Aorta (tissue), 5 donors: ENCODE measurements at regions not wholly inside any gene's neighbourhood (a gene's known extent, or its start where the extent isn't known, plus 50 kb on each side); places are given as distances from the start of the nearest gene placed in this dataset.

Experiments
- ATAC-seq: fragments of 200-7000 bp; cut with Tn5 transposase; one replicate; pipeline ENCODE4 v1.9.1; 2022; ENCODE audit warnings: moderate library complexity; ENCODE audit not compliant: low FRiP score
- DNase-seq, 2 donors: peaks; one replicate each; pipeline ENCODE4 v3.0.0-alpha.2; 2020
- H3K27ac ChIP-seq, 2 donors: one replicate each; pipeline ENCODE4 v1.5.1; 2013; ENCODE audit warnings: low read length in 2 of 2, mild to moderate bottlenecking in 2 of 2, moderate library complexity in 2 of 2, control low read depth in 1 of 2, inconsistent platforms in 1 of 2, low read depth in 1 of 2
- H3K27me3 ChIP-seq, 2 donors: one replicate each; pipeline ENCODE4 v1.6.1; 2013; ENCODE audit warnings: control low read depth in 1 of 2, low read length in 1 of 2, mild to moderate bottlenecking in 1 of 2, moderate library complexity in 1 of 2; ENCODE audit not compliant: insufficient read depth in 2 of 2, control insufficient read depth in 1 of 2
- H3K36me3 ChIP-seq, 2 donors: one replicate each; pipeline ENCODE4 v1.6.1; 2013; ENCODE audit warnings: control low read depth in 1 of 2, low read length in 1 of 2, mild to moderate bottlenecking in 1 of 2; ENCODE audit not compliant: insufficient read depth in 2 of 2, control insufficient read depth in 1 of 2
- H3K4me1 ChIP-seq, 2 donors: one replicate each; pipeline ENCODE4 v1.6.1; 2013; ENCODE audit warnings: low read length in 2 of 2, control low read depth in 1 of 2, mild to moderate bottlenecking in 1 of 2, moderate library complexity in 1 of 2; ENCODE audit not compliant: insufficient read depth in 2 of 2, control insufficient read depth in 1 of 2
- H3K4me3 ChIP-seq, 2 donors: one replicate each; pipeline ENCODE4 v1.5.1; 2013; ENCODE audit warnings: low read length in 2 of 2, control low read depth in 1 of 2, mild to moderate bottlenecking in 1 of 2
- H3K9me3 ChIP-seq: one replicate; pipeline ENCODE4 v1.6.1; 2013; ENCODE audit warnings: mild to moderate bottlenecking, low read length; ENCODE audit not compliant: control insufficient read depth
- WGBS, 2 donors: extraction: QIAGEN DNeasy Blood & Tissue Kit; methylation state at CpG; one replicate each; pipeline ENCODE4 v1.1.7; 2013; 5-methylcytosine and 5-hydroxymethylcytosine counted together
- intact Hi-C, 2 donors: fragments of 100-400 bp; cut with DNase I; formaldehyde crosslinking; loops; one replicate each; pipeline versions ENCODE4 v1.14.2 to v1.15.0; 2022
- donor health status: healthy with polysubstance abuse.
- donor health status: Bipolar disorder and iron deficiency.
- donor health status: DM: no; HTN: no; CAD: no.
- donor health status: DM: no; HTN: no; CAD: no.
- donor health status: DM: yes; HTN: yes; CAD: no.

DNA sequence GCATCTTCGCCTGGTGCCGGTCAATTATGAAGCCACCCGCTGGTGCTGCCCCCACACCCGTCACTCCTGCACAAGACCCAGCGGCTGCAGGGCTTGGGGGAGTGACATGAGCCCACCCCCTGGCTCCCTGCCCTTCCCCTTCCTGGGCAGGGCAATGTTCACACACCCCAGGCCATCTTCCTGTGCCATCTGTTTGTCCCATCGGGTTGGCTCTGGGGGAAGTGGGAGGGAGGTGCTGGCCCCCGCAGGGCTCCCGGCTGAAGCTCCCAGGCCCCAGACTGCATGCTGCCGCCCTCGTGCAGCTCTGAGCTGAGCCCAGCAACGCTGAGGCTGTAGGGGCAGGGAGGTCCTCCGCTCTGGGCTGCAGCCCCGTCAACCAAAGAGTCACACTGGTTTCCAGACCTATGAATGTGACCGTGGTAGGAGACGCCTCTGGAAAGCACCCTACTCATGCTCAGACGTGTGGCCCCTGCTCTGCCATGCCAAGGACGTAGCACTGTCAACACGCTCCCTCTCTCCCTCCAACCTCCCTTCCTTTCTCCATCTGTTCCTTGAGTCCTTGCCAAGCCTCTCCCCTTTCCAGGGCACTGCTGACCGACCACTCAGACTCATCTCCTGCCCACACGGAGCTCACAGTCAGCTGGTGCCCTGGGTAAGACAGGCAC, 140.4 kb downstream of the ENGASE start:
- WGBS, 2 donors: 27 to 28% methylated on average over 20 of the region's 20 CpGs
- H3K27ac ChIP-seq: no peak overlapping the region
- intact Hi-C loops: no loop called here

GRCh38 chr17:79214459-79214858, 139.8 kb downstream of the ENGASE start:
- no peak for DNase-seq
- 38 to 39% methylated on average over 4 of the region's 4 CpGs for WGBS, 2 donors
- H3K27me3 ChIP-seq: no peaks in the 10 kb centered on the region
- no peaks in the 10 kb centered on the region for H3K36me3 ChIP-seq
- no peaks in the 10 kb centered on the region for H3K4me1 ChIP-seq
- H3K27ac ChIP-seq: no peak overlapping the region
- no peak overlapping the region for H3K4me3 ChIP-seq
- ATAC-seq: no peak
- intact Hi-C loops: no loop called here
- H3K9me3 ChIP-seq: no peaks in the 10 kb centered on the region

More for the DNA sequence above, 140.4 kb downstream of the ENGASE start:
- H3K4me3 ChIP-seq: no peak overlapping the region
- no peaks in the 10 kb centered on the region for H3K4me1 ChIP-seq
- H3K36me3 ChIP-seq: no peaks in the 10 kb centered on the region
- ATAC-seq: no peak
- no peaks in the 10 kb centered on the region for H3K9me3 ChIP-seq
- DNase-seq: no peak
- H3K27me3 ChIP-seq: no peaks in the 10 kb centered on the region

DNA sequence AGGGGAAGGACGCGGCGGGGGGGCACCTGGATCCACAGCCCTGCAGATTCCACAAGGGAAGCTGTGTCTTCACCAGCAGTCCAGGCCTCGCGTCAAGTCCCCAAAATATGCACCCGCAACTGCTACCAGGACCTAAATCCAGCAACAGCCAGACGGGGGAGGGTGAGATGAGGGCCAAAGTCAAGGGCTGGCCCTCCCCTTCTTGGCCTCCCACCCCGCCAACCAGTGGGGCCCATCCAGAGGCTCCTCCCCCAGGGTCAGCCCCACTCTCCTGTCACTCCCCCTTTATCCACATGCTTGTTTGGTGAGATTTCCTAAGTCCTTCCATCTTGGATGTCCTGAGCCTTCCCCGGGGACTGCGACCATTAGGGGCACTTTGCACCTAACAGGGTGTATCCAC, 138.7 kb downstream of the ENGASE start:
- Histone ChIP-seq H3K9me3 (no peaks in the 10 kb centered on the region), H3K27ac (no peak overlapping the region), H3K4me1 (no peaks in the 10 kb centered on the region), H3K27me3 (no peaks in the 10 kb centered on the region), H3K4me3 (no peak overlapping the region), H3K36me3 (no peaks in the 10 kb centered on the region)
- no peak for DNase-seq
- WGBS, 2 donors: 69 to 74% methylated on average over 10 of the region's 10 CpGs
- intact Hi-C loops: no loop called here
- no peak for ATAC-seq

DNA sequence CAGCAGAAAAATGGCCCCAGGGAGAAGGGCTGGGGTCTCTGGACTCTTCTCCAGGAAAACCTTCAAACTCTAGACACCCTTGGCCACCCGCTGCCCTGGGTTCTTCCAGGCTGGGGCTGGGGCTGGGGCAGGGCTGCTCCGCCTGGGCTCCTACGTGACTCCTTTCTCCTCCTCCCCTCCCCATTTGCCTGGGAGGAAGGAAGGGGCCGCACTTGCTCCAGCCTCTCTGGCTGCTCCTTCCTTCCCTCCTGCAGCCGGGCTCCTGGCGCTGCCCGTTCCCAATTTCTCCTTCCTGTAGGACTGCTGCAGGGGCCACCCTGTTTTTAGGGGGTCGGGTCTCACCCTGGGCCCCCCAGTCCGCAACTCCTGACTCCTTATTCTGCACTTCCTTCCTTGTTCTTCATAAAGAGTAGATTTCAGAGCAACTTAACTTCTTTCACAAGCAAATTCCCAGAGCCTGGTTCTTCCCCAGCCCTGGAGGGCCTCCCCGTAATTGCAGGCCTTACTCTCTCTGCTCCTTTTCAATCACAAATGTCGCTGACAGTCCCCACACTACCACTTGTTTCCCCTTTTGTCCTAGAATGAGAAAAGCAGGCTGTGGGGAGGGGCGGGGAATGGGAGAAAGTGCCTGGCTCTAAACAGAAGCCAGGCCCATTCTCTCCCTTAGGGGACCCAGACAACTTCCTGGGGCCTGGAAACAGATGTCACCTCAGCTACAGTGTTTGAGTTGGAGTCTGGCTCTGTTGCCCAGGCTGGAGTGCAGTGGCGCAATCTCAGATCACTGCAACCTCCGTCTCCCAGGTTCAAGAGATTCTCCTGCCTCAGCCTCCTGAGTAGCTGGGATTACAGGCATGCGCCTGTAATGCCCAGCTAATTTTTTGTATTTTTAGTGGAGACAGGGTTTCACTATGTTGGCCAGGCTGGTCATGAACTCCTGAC, 137.8 kb downstream of the ENGASE start:
- DNase-seq: no peak
- intact Hi-C loops: no loop called here
- Histone ChIP-seq H3K27me3 (no peaks in the 10 kb centered on the region), H3K36me3 (no peaks in the 10 kb centered on the region), H3K4me1 (no peaks in the 10 kb centered on the region), H3K4me3 (no peak overlapping the region), H3K27ac (no peak overlapping the region), H3K9me3 (no peaks in the 10 kb centered on the region)
- 32 to 37% methylated on average over 13 to 15 of the region's 15 CpGs for WGBS, 2 donors
- ATAC-seq: no peak

GRCh38 chr17:79211061-79211770, 136.6 kb downstream of the ENGASE start:
- no peak overlapping the region for H3K27ac ChIP-seq
- no peaks in the 10 kb centered on the region for H3K27me3 ChIP-seq
- H3K4me3 ChIP-seq: no peak overlapping the region
- no peaks in the 10 kb centered on the region for H3K9me3 ChIP-seq
- DNase-seq (no peak), ATAC-seq (no peak)
- 61 to 62% methylated on average over 28 of the region's 28 CpGs for WGBS, 2 donors
- no peaks in the 10 kb centered on the region for H3K36me3 ChIP-seq
- H3K4me1 ChIP-seq: no peaks in the 10 kb centered on the region
- intact Hi-C loops: no loop called here

- ATAC-seq: no peak
- no peaks in the 10 kb centered on the region for H3K27me3 ChIP-seq
- no peaks in the 10 kb centered on the region for H3K9me3 ChIP-seq
- DNase-seq: no peak
- WGBS, 2 donors: 77 to 85% methylated on average over 10 of the region's 10 CpGs
- H3K4me3 ChIP-seq: no peak overlapping the region
- intact Hi-C loops: no loop called here
- H3K36me3 ChIP-seq: no peaks in the 10 kb centered on the region
- H3K4me1 ChIP-seq: no peaks in the 10 kb centered on the region
- H3K27ac ChIP-seq: no peak overlapping the region
These were observed 136.0 kb downstream of the ENGASE start for GRCh38 chr17:79210638-79211037.

DNA sequence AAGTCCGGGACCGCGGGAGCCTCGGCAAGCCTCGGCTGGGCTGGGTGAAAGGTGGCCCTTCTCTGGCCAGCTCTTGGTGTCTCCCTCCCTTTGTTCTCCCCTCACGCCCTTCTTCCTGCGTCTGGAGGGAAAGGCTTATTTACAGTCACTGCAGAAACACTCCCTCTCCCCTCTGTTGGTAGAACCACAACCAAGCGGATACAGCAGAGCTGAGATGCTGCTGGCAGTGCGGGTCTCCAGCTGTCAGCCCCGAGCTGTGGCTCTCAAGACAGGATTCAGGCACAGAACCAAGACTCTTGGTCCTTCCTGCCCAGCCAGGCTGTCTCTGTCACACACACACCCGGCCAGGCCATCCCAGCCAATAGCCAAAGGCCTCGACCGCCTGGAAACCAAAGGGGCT, 133.3 kb downstream of the ENGASE start:
- intact Hi-C loops: no loop called here
- Histone ChIP-seq H3K27ac (no peak overlapping the region), H3K9me3 (no peaks in the 10 kb centered on the region), H3K36me3 (no peaks in the 10 kb centered on the region), H3K4me1 (no peaks in the 10 kb centered on the region), H3K4me3 (no peak overlapping the region), H3K27me3 (no peaks in the 10 kb centered on the region)
- ATAC-seq (no peak), DNase-seq (no peak)
- 37 to 38% methylated on average over 13 of the region's 13 CpGs for WGBS, 2 donors

DNA sequence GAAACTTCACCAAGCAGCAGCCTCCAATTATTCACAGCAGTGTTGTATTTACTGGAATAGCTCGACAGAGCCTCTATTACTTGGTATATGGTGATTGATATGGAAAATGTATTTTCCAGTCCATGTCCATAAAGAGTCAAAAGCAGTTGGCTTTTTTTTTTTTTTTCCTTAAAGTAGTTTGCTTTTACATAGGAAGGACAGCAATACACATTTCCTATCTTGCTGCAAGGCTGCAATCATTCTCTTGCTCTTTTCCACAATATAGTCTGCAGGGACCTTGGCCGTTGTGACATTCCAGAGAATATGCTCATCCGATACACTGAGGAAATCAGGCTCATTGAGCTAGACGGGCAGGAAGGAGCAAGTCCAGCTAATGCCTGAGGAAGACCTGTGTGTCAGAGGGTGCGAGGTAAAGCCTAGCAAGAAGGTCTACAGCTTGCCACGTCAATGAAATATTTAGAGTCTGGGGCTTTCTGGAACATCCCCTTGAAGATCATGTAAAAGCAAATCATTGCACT, 131.1 kb downstream of the ENGASE start:
- Histone ChIP-seq H3K27ac (no peak overlapping the region), H3K27me3 (no peaks in the 10 kb centered on the region), H3K4me3 (no peak overlapping the region), H3K4me1 (no peaks in the 10 kb centered on the region), H3K9me3 (no peaks in the 10 kb centered on the region), H3K36me3 (no peaks in the 10 kb centered on the region)
- ATAC-seq (no peak), DNase-seq (no peak)
- WGBS, 2 donors: 49 to 64% methylated on average over 6 of the region's 6 CpGs
- intact Hi-C loops: no loop called here
